MM.1S (cell line): ENCODE measurements at regions not wholly inside any gene's neighbourhood (a gene's known extent, or its start where the extent isn't known, plus 50 kb on each side); places are given as distances from the start of the nearest gene placed in this dataset.

Source experiments
- DNase-seq: peaks from one replicate; pipeline ENCODE4 v3.0.0-alpha.2; 2015
- H2AFZ ChIP-seq: fragments of 300-600 bp; sonication (generic); 2 replicates; pipeline ENCODE4 v1.6.0; 2016; ENCODE audit warnings: antibody characterized with exemption, low read length
- H3F3A ChIP-seq: fragments of 300-600 bp; sonication (generic); 2 replicates; pipeline ENCODE4 v1.6.1; 2016; ENCODE audit warnings: mild to moderate bottlenecking, antibody characterized with exemption, low read length, moderate library complexity, mixed read lengths; ENCODE audit not compliant: insufficient read depth
- H3K27ac ChIP-seq: fragments of 300-600 bp; sonication (generic); 2 replicates; pipeline ENCODE4 v1.5.1; 2016; ENCODE audit warnings: mild to moderate bottlenecking, low read length
- H3K27me3 ChIP-seq: fragments of 300-600 bp; sonication (generic); replicated peaks from 2 replicates; pipeline ENCODE4 v1.6.0; 2016; ENCODE audit warnings: low read length; ENCODE audit not compliant: insufficient read depth
- H3K36me3 ChIP-seq: fragments of 300-600 bp; sonication (generic); replicated peaks from 2 replicates; pipeline ENCODE4 v1.6.1; 2016; ENCODE audit warnings: mild to moderate bottlenecking, low read length, mixed read lengths; ENCODE audit not compliant: insufficient read depth
- H3K4me1 ChIP-seq: fragments of 300-600 bp; sonication (generic); 2 replicates; pipeline ENCODE4 v1.6.1; 2016; ENCODE audit warnings: low read length, mixed read lengths
- H3K4me2 ChIP-seq: fragments of 300-600 bp; sonication (generic); 2 replicates; pipeline ENCODE4 v1.6.0; 2016; ENCODE audit warnings: low read depth, low read length
- H3K4me3 ChIP-seq: fragments of 300-600 bp; sonication (generic); 2 replicates; pipeline ENCODE4 v1.5.1; 2016; ENCODE audit warnings: low read length, mixed read lengths
- H3K79me2 ChIP-seq: fragments of 300-600 bp; sonication (generic); 2 replicates; pipeline ENCODE4 v1.6.1; 2016; ENCODE audit warnings: mixed run types, low read length, mixed read lengths
- H3K9ac ChIP-seq: fragments of 300-600 bp; sonication (generic); 2 replicates; pipeline ENCODE4 v1.6.1; 2016; ENCODE audit warnings: low read length, mixed read lengths
- H3K9me2 ChIP-seq: fragments of 300-600 bp; sonication (generic); replicated peaks from 2 replicates; pipeline ENCODE4 v1.6.1; 2016; ENCODE audit warnings: mild to moderate bottlenecking, low read length, mixed read lengths; ENCODE audit not compliant: insufficient read depth
- H3K9me3 ChIP-seq: fragments of 300-600 bp; sonication (generic); replicated peaks from 2 replicates; pipeline ENCODE4 v1.6.1; 2016; ENCODE audit warnings: mild to moderate bottlenecking, low read length, mixed read lengths; ENCODE audit not compliant: insufficient read depth
- H4K20me1 ChIP-seq: fragments of 300-600 bp; sonication (generic); 2 replicates; pipeline ENCODE4 v1.6.1; 2016; ENCODE audit warnings: mild to moderate bottlenecking, low read length, moderate library complexity, mixed read lengths; ENCODE audit not compliant: insufficient read depth
- CTCF ChIP-seq: fragments of 300-600 bp; sonication (generic); IDR thresholded peaks from 2 replicates; pipeline ENCODE4 v1.5.1; 2016; ENCODE audit warnings: antibody characterized with exemption, low read length, mixed read lengths
- EZH2 ChIP-seq: fragments of 300-600 bp; sonication (generic); optimal IDR thresholded peaks from 2 replicates; pipeline ENCODE3; 2017; ENCODE audit warnings: low read depth, mild to moderate bottlenecking, antibody characterized with exemption, low read length, mixed read lengths
- EZH2phosphoT487 ChIP-seq: fragments of 300-600 bp; sonication (generic); IDR thresholded peaks from 2 replicates; pipeline ENCODE4 v1.6.1; 2018; ENCODE audit warnings: antibody characterized with exemption, low read length

- H3K27ac ChIP-seq, result no peak overlapping the region
- H3K4me1 ChIP-seq, result no peaks in the 10 kb centered on the region
- no peaks in the 10 kb centered on the region for H3K9me2 ChIP-seq
- no peak overlapping the region for H2AFZ ChIP-seq
- no peak for TF ChIP-seq EZH2
- no peak for TF ChIP-seq CTCF
- no peaks in the 10 kb centered on the region for H3K9me3 ChIP-seq
- H3K9ac ChIP-seq, result no peak overlapping the region
- no peaks in the 10 kb centered on the region for H3K79me2 ChIP-seq
- no peaks in the 10 kb centered on the region for H3K36me3 ChIP-seq
- no peaks in the 10 kb centered on the region for H3K27me3 ChIP-seq
- no peak for DNase-seq
- no peak overlapping the region for H3K4me2 ChIP-seq
- no peak overlapping the region for H3K4me3 ChIP-seq
- H3F3A ChIP-seq, result no peaks in the 10 kb centered on the region
- no peaks in the 10 kb centered on the region; the same call in 1 of the 2 replicates for H4K20me1 ChIP-seq
Observed at GRCh38 chr11:134923441-134923840, 511.4 kb upstream of the B3GAT1 start.

- H4K20me1 ChIP-seq, result no peaks in the 10 kb centered on the region; the same call in 1 of the 2 replicates
- no peak overlapping the region for H3K4me2 ChIP-seq
- H3K36me3 ChIP-seq, result no peaks in the 10 kb centered on the region
- no peak for DNase-seq
- H3K9me2 ChIP-seq, result no peaks in the 10 kb centered on the region
- no peaks in the 10 kb centered on the region for H3F3A ChIP-seq
- no peak overlapping the region for H2AFZ ChIP-seq
- no peaks in the 10 kb centered on the region for H3K27me3 ChIP-seq
- no peak overlapping the region for H3K9ac ChIP-seq
- no peak overlapping the region for H3K27ac ChIP-seq
- no peaks in the 10 kb centered on the region for H3K9me3 ChIP-seq
- no peaks in the 10 kb centered on the region for H3K4me1 ChIP-seq
- no peaks in the 10 kb centered on the region for H3K79me2 ChIP-seq
- H3K4me3 ChIP-seq, result no peak overlapping the region
- TF ChIP-seq EZH2phosphoT487 (no peak), CTCF (no peak)
Observed at GRCh38 chr11:134921938-134922337, 509.9 kb upstream of the B3GAT1 start.

GRCh38 chr11:134920851-134921608 is 509.0 kb upstream of the B3GAT1 start:
- DNase-seq, result no peak
- Histone ChIP-seq H3K4me3 (no peak overlapping the region), H3K36me3 (no peaks in the 10 kb centered on the region), H3K27me3 (no peaks in the 10 kb centered on the region), H2AFZ (no peak overlapping the region), H3K4me2 (no peak overlapping the region), H3F3A (no peaks in the 10 kb centered on the region), H4K20me1 (no peaks in the 10 kb centered on the region; the same call in 1 of the 2 replicates), H3K9ac (no peak overlapping the region), H3K27ac (no peak overlapping the region), H3K9me3 (no peaks in the 10 kb centered on the region), H3K9me2 (no peaks in the 10 kb centered on the region), H3K4me1 (no peaks in the 10 kb centered on the region), H3K79me2 (no peaks in the 10 kb centered on the region)
- TF ChIP-seq CTCF (no peak), EZH2 (no peak), EZH2phosphoT487 (no peak)
